HEK293 (cell line): ENCODE measurements at regions not wholly inside any gene's neighbourhood (a gene's known extent, or its start where the extent isn't known, plus 50 kb on each side); places are given as distances from the start of the nearest gene placed in this dataset.

Experiments
- CTCF ChIA-PET: fragments of 350-600 bp; formaldehyde crosslinking; extraction: SDS; loops from one replicate; lab custom pipeline; 2021; ENCODE audit warnings: antibody characterized with exemption; lab: Yijun Ruan, JAX
- POLR2A ChIA-PET: fragments of 300-600 bp; formaldehyde crosslinking; extraction: SDS; loops from one replicate; lab custom pipeline; 2020; ENCODE audit warnings: antibody characterized with exemption, inconsistent platforms; lab: Yijun Ruan, JAX
- H3K27ac ChIP-seq: fragments of 200-500 bp; sonication (Bioruptor generic); 2 replicates; pipeline ENCODE4 v1.5.1; 2014; ENCODE audit warnings: low read depth, low read length, control low read depth, inconsistent platforms; ENCODE audit errors: extremely low read depth
- H3K36me3 ChIP-seq, 2 experiments: fragments of 200-500 bp in 1 of 2; sonication (Bioruptor generic) in 1 of 2; 1 replicate in 1 of 2; 2 replicates in 1 of 2; pipeline ENCODE4 v1.5.1; 2014 to 2017; ENCODE audit warnings: inconsistent platforms in 2 of 2, low read length in 2 of 2; ENCODE audit not compliant: control insufficient read depth in 2 of 2, insufficient read depth in 1 of 2
- H3K4me1 ChIP-seq: fragments of 200-500 bp; sonication (Bioruptor generic); 2 replicates; pipeline ENCODE4 v1.5.1; 2014; ENCODE audit warnings: mild to moderate bottlenecking, low read length, inconsistent platforms; ENCODE audit not compliant: control insufficient read depth, insufficient read depth
- H3K4me3 ChIP-seq: 2 replicates; pipeline ENCODE4 v1.5.1; 2011; ENCODE audit warnings: low read depth, mild to moderate bottlenecking, control low read depth, low read length, moderate library complexity
- H3K9me3 ChIP-seq: fragments of 200-500 bp; sonication (Bioruptor generic); 2 replicates; pipeline ENCODE4 v1.5.1; 2014; ENCODE audit warnings: low read depth, low read length, inconsistent platforms; ENCODE audit not compliant: control insufficient read depth, insufficient read depth
- KLF1 ChIP-seq: fragments of 450-650 bp; formaldehyde crosslinking; IDR thresholded peaks from 2 replicates; pipeline ENCODE4 v1.5.1; 2016; ENCODE audit warnings: missing biosample characterization, missing genetic modification characterization
- KLF16 ChIP-seq: fragments of 450-650 bp; formaldehyde crosslinking; IDR thresholded peaks from 2 replicates; pipeline ENCODE4 v1.5.1; 2017; ENCODE audit warnings: missing biosample characterization, missing genetic modification characterization
- KLF9 ChIP-seq: fragments of 450-650 bp; formaldehyde crosslinking; IDR thresholded peaks from 2 replicates; pipeline ENCODE4 v1.5.1; 2016; ENCODE audit warnings: missing biosample characterization, missing genetic modification characterization, low read depth
- OVOL3 ChIP-seq: fragments of 450-650 bp; formaldehyde crosslinking; IDR thresholded peaks from 2 replicates; pipeline ENCODE4 v1.5.1; 2016; ENCODE audit warnings: missing biosample characterization, missing genetic modification characterization
- REPIN1 ChIP-seq: fragments of 450-650 bp; formaldehyde crosslinking; IDR thresholded peaks from 2 replicates; pipeline ENCODE4 v1.5.1; 2017; ENCODE audit warnings: missing biosample characterization, missing genetic modification characterization, low read depth
- SALL2 ChIP-seq: fragments of 450-650 bp; formaldehyde crosslinking; IDR thresholded peaks from 2 replicates; pipeline ENCODE4 v1.5.0; 2017; ENCODE audit warnings: missing biosample characterization, mild to moderate bottlenecking, missing genetic modification characterization, borderline replicate concordance
- SCRT2 ChIP-seq: fragments of 450-650 bp; formaldehyde crosslinking; IDR thresholded peaks from 2 replicates; pipeline ENCODE4 v1.5.1; 2016; ENCODE audit warnings: missing biosample characterization, missing genetic modification characterization
- TCF7L2 ChIP-seq: IDR thresholded peaks from 2 replicates; pipeline ENCODE4 v1.6.1; 2011; ENCODE audit warnings: low read depth, mild to moderate bottlenecking, inconsistent platforms, low read length, moderate library complexity, borderline replicate concordance
- ZBTB1 ChIP-seq: fragments of 450-650 bp; formaldehyde crosslinking; IDR thresholded peaks from 2 replicates; pipeline ENCODE4 v1.5.1; 2016; ENCODE audit warnings: missing biosample characterization, missing genetic modification characterization
- ZBTB48 ChIP-seq: fragments of 450-650 bp; formaldehyde crosslinking; IDR thresholded peaks from 2 replicates; pipeline ENCODE4 v1.5.1; 2016; ENCODE audit warnings: missing biosample characterization, missing genetic modification characterization
- ZNF121 ChIP-seq: fragments of 450-650 bp; formaldehyde crosslinking; IDR thresholded peaks from 2 replicates; pipeline ENCODE4 v1.5.1; 2016; ENCODE audit warnings: missing biosample characterization, missing genetic modification characterization
- ZNF19 ChIP-seq: fragments of 450-650 bp; formaldehyde crosslinking; IDR thresholded peaks from 2 replicates; pipeline ENCODE4; 2016; ENCODE audit warnings: missing biosample characterization, missing genetic modification characterization, low read depth
- ZNF214 ChIP-seq: fragments of 450-650 bp; formaldehyde crosslinking; IDR thresholded peaks from 2 replicates; pipeline ENCODE4 v1.5.1; 2017; ENCODE audit warnings: missing biosample characterization, mild to moderate bottlenecking, missing genetic modification characterization, borderline replicate concordance
- ZNF335 ChIP-seq: fragments of 450-650 bp; formaldehyde crosslinking; conservative IDR thresholded peaks from 2 replicates; pipeline ENCODE4 v1.5.1; 2016; ENCODE audit warnings: missing biosample characterization, missing genetic modification characterization
- ZNF366 ChIP-seq: fragments of 450-650 bp; formaldehyde crosslinking; conservative IDR thresholded peaks from 2 replicates; pipeline ENCODE4 v1.5.1; 2016; ENCODE audit warnings: missing biosample characterization, missing genetic modification characterization
- ZNF423 ChIP-seq: fragments of 450-650 bp; formaldehyde crosslinking; IDR thresholded peaks from 2 replicates; pipeline ENCODE4 v1.5.1; 2016; ENCODE audit warnings: missing biosample characterization, missing genetic modification characterization
- ZNF621 ChIP-seq: fragments of 450-650 bp; formaldehyde crosslinking; IDR thresholded peaks from 2 replicates; pipeline ENCODE4 v1.5.1; 2017; ENCODE audit warnings: missing biosample characterization, missing genetic modification characterization
- ZNF626 ChIP-seq: fragments of 450-650 bp; sonication (Bioruptor Pico); formaldehyde crosslinking; IDR thresholded peaks from 2 replicates; pipeline ENCODE4 v1.5.1; 2018; ENCODE audit warnings: missing biosample characterization, missing genetic modification characterization, inconsistent platforms
- ZNF658 ChIP-seq: fragments of 450-650 bp; formaldehyde crosslinking; IDR thresholded peaks from 2 replicates; pipeline ENCODE4; 2016; ENCODE audit warnings: missing biosample characterization, missing genetic modification characterization
- ZNF792 ChIP-seq: fragments of 450-650 bp; formaldehyde crosslinking; IDR thresholded peaks from 2 replicates; pipeline ENCODE4 v1.5.1; 2016; ENCODE audit warnings: missing biosample characterization, missing genetic modification characterization
- TF ChIP-seq, protein P1 (sequence below): fragments of 450-650 bp; formaldehyde crosslinking; IDR thresholded peaks from 2 replicates; pipeline ENCODE4 v1.5.0; 2017; ENCODE audit warnings: missing biosample characterization, missing genetic modification characterization, borderline replicate concordance
- TF ChIP-seq, protein P2 (sequence below): fragments of 450-650 bp; formaldehyde crosslinking; IDR thresholded peaks from 2 replicates; pipeline ENCODE4 v1.5.1; 2016; ENCODE audit warnings: missing biosample characterization, missing genetic modification characterization
- TF ChIP-seq, protein P3 (sequence below): fragments of 450-650 bp; formaldehyde crosslinking; IDR thresholded peaks from 2 replicates; pipeline ENCODE4 v1.5.1; 2016; ENCODE audit warnings: missing biosample characterization, missing genetic modification characterization
- TF ChIP-seq, protein P4 (sequence below): fragments of 450-650 bp; formaldehyde crosslinking; IDR thresholded peaks from 2 replicates; pipeline ENCODE4 v1.5.1; 2017; ENCODE audit warnings: missing biosample characterization, missing genetic modification characterization
- TF ChIP-seq, protein P5 (sequence below): fragments of 450-650 bp; formaldehyde crosslinking; IDR thresholded peaks from 2 replicates; pipeline ENCODE4 v1.5.1; 2017; ENCODE audit warnings: missing biosample characterization, missing genetic modification characterization

DNA sequence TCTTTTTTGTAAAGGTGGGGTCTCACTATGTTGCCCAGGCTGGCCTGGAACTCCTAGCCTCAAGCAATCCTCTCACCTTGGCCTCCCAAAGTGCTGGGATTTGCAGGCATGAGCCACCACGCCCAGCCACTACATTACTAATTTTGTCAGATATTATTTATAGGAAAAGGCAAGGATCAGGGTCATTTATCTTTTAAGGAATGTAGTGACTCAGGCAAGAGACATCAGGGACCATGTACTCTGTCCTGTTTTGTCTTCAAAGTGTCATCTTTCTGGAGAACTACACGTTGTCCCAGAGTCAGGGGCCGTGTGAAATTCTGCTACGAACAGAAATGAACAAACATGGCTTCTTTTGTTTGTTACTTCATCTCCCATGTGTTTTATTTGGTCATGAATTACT is 105.3 kb downstream of the NPTX2 start:
- TF ChIP-seq, protein P1, sequence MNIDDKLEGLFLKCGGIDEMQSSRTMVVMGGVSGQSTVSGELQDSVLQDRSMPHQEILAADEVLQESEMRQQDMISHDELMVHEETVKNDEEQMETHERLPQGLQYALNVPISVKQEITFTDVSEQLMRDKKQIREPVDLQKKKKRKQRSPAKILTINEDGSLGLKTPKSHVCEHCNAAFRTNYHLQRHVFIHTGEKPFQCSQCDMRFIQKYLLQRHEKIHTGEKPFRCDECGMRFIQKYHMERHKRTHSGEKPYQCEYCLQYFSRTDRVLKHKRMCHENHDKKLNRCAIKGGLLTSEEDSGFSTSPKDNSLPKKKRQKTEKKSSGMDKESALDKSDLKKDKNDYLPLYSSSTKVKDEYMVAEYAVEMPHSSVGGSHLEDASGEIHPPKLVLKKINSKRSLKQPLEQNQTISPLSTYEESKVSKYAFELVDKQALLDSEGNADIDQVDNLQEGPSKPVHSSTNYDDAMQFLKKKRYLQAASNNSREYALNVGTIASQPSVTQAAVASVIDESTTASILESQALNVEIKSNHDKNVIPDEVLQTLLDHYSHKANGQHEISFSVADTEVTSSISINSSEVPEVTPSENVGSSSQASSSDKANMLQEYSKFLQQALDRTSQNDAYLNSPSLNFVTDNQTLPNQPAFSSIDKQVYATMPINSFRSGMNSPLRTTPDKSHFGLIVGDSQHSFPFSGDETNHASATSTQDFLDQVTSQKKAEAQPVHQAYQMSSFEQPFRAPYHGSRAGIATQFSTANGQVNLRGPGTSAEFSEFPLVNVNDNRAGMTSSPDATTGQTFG (tag by site-specific recombination) = no peak
- peak; percentile 80 for TF ChIP-seq ZNF121
- TF ChIP-seq, protein P2, sequence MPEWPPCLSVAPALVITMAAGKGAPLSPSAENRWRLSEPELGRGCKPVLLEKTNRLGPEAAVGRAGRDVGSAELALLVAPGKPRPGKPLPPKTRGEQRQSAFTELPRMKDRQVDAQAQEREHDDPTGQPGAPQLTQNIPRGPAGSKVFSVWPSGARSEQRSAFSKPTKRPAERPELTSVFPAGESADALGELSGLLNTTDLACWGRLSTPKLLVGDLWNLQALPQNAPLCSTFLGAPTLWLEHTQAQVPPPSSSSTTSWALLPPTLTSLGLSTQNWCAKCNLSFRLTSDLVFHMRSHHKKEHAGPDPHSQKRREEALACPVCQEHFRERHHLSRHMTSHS = no peak
- no peak for TF ChIP-seq SALL2 (tag by site-specific recombination)
- no peak for TF ChIP-seq ZNF214 (tag by site-specific recombination)
- no peak for TF ChIP-seq ZNF792 (tag by site-specific recombination)
- ChIA-PET CTCF (no interaction called here), POLR2A (no interaction called here)
- no peaks in the 10 kb centered on the region for H3K36me3 ChIP-seq
- no peaks in the 10 kb centered on the region for H3K9me3 ChIP-seq
- no peaks in the 10 kb centered on the region for H3K4me1 ChIP-seq
- no peak overlapping the region for H3K27ac ChIP-seq
- H3K4me3 ChIP-seq = no peak overlapping the region

DNA sequence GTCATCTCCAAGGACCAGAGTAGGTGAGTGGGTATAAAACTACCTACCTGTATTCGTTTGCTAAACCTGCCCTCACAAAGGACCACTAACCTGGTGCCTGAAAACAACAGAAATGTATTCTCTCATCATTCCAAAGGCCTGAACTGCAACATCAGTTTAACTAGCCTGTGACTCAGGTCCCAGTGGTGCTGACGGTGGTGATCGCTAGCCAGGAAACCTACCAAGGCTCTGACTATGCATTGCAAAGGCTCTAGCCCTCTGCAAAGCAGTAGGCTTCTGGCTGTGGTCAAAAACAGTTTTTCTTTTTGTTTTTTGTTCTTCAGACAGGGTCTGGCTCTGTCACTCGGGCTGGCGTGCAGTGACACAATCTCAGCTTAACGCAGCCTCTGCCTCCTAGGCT is 107.5 kb downstream of the NPTX2 start:
- no peak overlapping the region for H3K27ac ChIP-seq
- ChIA-PET POLR2A (no interaction called here), CTCF (interaction anchor here (0.6 to 2.7 kb wide), 4 partner anchors 10 to 21 kb away, joined by 3 to 12 read pairs (median 4); no protein-coding TSS in a partner anchor)
- H3K9me3 ChIP-seq = no peaks in the 10 kb centered on the region
- TF ChIP-seq ZNF19 (tag by site-specific recombination) = no peak
- TF ChIP-seq ZNF366 = no peak
- no peak for TF ChIP-seq KLF16 (tag by site-specific recombination)
- TF ChIP-seq, protein P3, sequence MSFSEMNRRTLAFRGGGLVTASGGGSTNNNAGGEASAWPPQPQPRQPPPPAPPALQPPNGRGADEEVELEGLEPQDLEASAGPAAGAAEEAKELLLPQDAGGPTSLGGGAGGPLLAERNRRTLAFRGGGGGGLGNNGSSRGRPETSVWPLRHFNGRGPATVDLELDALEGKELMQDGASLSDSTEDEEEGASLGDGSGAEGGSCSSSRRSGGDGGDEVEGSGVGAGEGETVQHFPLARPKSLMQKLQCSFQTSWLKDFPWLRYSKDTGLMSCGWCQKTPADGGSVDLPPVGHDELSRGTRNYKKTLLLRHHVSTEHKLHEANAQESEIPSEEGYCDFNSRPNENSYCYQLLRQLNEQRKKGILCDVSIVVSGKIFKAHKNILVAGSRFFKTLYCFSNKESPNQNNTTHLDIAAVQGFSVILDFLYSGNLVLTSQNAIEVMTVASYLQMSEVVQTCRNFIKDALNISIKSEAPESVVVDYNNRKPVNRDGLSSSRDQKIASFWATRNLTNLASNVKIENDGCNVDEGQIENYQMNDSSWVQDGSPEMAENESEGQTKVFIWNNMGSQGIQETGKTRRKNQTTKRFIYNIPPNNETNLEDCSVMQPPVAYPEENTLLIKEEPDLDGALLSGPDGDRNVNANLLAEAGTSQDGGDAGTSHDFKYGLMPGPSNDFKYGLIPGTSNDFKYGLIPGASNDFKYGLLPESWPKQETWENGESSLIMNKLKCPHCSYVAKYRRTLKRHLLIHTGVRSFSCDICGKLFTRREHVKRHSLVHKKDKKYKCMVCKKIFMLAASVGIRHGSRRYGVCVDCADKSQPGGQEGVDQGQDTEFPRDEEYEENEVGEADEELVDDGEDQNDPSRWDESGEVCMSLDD = no peak
- no peak for TF ChIP-seq TCF7L2
- no peak for TF ChIP-seq ZNF335 (tag by site-specific recombination)
- no peak for TF ChIP-seq ZNF621 (tag by site-specific recombination)
- no peak for TF ChIP-seq ZBTB1 (tag by site-specific recombination)
- TF ChIP-seq, protein P4, sequence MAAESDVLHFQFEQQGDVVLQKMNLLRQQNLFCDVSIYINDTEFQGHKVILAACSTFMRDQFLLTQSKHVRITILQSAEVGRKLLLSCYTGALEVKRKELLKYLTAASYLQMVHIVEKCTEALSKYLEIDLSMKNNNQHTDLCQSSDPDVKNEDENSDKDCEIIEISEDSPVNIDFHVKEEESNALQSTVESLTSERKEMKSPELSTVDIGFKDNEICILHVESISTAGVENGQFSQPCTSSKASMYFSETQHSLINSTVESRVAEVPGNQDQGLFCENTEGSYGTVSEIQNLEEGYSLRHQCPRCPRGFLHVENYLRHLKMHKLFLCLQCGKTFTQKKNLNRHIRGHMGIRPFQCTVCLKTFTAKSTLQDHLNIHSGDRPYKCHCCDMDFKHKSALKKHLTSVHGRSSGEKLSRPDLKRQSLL = no peak
- TF ChIP-seq KLF9 (tag by site-specific recombination) = no peak
- TF ChIP-seq OVOL3 (tag by site-specific recombination) = no peak
- TF ChIP-seq REPIN1 (tag by site-specific recombination) = no peak
- TF ChIP-seq SCRT2 (tag by site-specific recombination) = no peak
- TF ChIP-seq, protein P5, sequence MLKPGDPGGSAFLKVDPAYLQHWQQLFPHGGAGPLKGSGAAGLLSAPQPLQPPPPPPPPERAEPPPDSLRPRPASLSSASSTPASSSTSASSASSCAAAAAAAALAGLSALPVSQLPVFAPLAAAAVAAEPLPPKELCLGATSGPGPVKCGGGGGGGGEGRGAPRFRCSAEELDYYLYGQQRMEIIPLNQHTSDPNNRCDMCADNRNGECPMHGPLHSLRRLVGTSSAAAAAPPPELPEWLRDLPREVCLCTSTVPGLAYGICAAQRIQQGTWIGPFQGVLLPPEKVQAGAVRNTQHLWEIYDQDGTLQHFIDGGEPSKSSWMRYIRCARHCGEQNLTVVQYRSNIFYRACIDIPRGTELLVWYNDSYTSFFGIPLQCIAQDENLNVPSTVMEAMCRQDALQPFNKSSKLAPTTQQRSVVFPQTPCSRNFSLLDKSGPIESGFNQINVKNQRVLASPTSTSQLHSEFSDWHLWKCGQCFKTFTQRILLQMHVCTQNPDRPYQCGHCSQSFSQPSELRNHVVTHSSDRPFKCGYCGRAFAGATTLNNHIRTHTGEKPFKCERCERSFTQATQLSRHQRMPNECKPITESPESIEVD (tag by site-specific recombination) = no peak
- TF ChIP-seq KLF1 (tag by site-specific recombination) = no peak
- TF ChIP-seq, protein P1 (tag by site-specific recombination) = no peak
- TF ChIP-seq ZNF658 (tag by site-specific recombination) = no peak
- no peak for TF ChIP-seq ZBTB48 (tag by site-specific recombination)
- no peak for TF ChIP-seq ZNF423 (tag by site-specific recombination)
- no peak for TF ChIP-seq ZNF626
- H3K4me3 ChIP-seq = no peak overlapping the region
- H3K4me1 ChIP-seq = no peaks in the 10 kb centered on the region
- no peaks in the 10 kb centered on the region for H3K36me3 ChIP-seq
